IMR-90 (cell line): ENCODE measurements at regions not wholly inside any gene's neighbourhood (a gene's known extent, or its start where the extent isn't known, plus 50 kb on each side); places are given as distances from the start of the nearest gene placed in this dataset.

Source experiments
- ATAC-seq: fragments of 200-7000 bp; cut with Tn5 transposase; 2 replicates; pipeline ENCODE4 v1.9.1; 2020; ENCODE audit warnings: low read depth, mild to moderate bottlenecking, moderate library complexity
- BruUV-seq: library from RNA; stranded (reverse); fragments of 400-500 nt; replicated peaks from 2 replicates; lab custom pipeline; 2021; lab: Mats Ljungman, UMichigan
- CTCF ChIA-PET: fragments of 300-600 bp; formaldehyde crosslinking; extraction: SDS; loops from one replicate; lab custom pipeline; 2021; ENCODE audit warnings: antibody characterized with exemption; lab: Yijun Ruan, JAX
- POLR2A ChIA-PET: fragments of 300-600 bp; sonication (Branson Sonifier 250); formaldehyde crosslinking; loops from one replicate; lab custom pipeline; 2022; ENCODE audit warnings: antibody characterized with exemption; ENCODE audit not compliant: unreplicated experiment; lab: Charles Lee
- DNase-seq: peaks from one replicate; pipeline ENCODE4 v3.0.0; 2013
- H2AFZ ChIP-seq: replicated peaks from 2 replicates; pipeline ENCODE3; 2013; ENCODE audit warnings: low read length, mild to moderate bottlenecking; ENCODE audit not compliant: poor library complexity
- H2AK5ac ChIP-seq: 2 replicates; pipeline ENCODE4 v1.6.1; 2013; ENCODE audit warnings: low read depth, low read length, inconsistent platforms
- H2AK9ac ChIP-seq: replicated peaks from 2 replicates; pipeline ENCODE3; 2013; ENCODE audit warnings: mild to moderate bottlenecking, low read depth, low read length, moderate library complexity; ENCODE audit not compliant: poor library complexity
- H2BK120ac ChIP-seq: 2 replicates; pipeline ENCODE4 v1.6.1; 2013; ENCODE audit warnings: low read depth, low read length, inconsistent platforms
- H2BK15ac ChIP-seq: 3 replicates; pipeline ENCODE4 v1.6.1; 2013; ENCODE audit warnings: low read depth, low read length, inconsistent platforms
- H2BK20ac ChIP-seq: 2 replicates; pipeline ENCODE4 v1.6.1; 2013; ENCODE audit warnings: low read depth, mild to moderate bottlenecking, inconsistent platforms, low read length, moderate library complexity
- H2BK5ac ChIP-seq: 2 replicates; pipeline ENCODE4 v1.6.1; 2013; ENCODE audit warnings: mild to moderate bottlenecking, low read depth, low read length, inconsistent platforms; ENCODE audit not compliant: poor library complexity, severe bottlenecking
- H3K14ac ChIP-seq: replicated peaks from 2 replicates; pipeline ENCODE4 v1.6.1; 2013; ENCODE audit warnings: low read depth, low read length, inconsistent platforms
- H3K18ac ChIP-seq: 2 replicates; pipeline ENCODE4 v1.6.1; 2013; ENCODE audit warnings: low read depth, low read length, control low read depth
- H3K23ac ChIP-seq: 2 replicates; pipeline ENCODE4 v1.6.1; 2013; ENCODE audit warnings: low read depth, low read length, inconsistent platforms
- H3K27ac ChIP-seq: 2 replicates; pipeline ENCODE4 v1.5.1; 2013; ENCODE audit warnings: mild to moderate bottlenecking, control low read depth, low read length; ENCODE audit not compliant: insufficient read depth
- H3K27me3 ChIP-seq: 2 replicates; pipeline ENCODE4 v1.6.1; 2013; ENCODE audit warnings: low read length; ENCODE audit not compliant: control insufficient read depth, insufficient read depth
- H3K36me3 ChIP-seq: 2 replicates; pipeline ENCODE4 v1.6.1; 2013; ENCODE audit warnings: low read length, mixed read lengths; ENCODE audit not compliant: control insufficient read depth, insufficient read depth
- H3K4ac ChIP-seq: 2 replicates; pipeline ENCODE4 v1.6.1; 2013; ENCODE audit warnings: low read depth, low read length, inconsistent platforms
- H3K4me1 ChIP-seq: 2 replicates; pipeline ENCODE4 v1.6.1; 2013; ENCODE audit warnings: low read length, mixed read lengths; ENCODE audit not compliant: control insufficient read depth, insufficient read depth
- H3K4me2 ChIP-seq: 2 replicates; pipeline ENCODE4 v1.6.1; 2013; ENCODE audit warnings: low read depth, mild to moderate bottlenecking, control low read depth, low read length, moderate library complexity
- H3K4me3 ChIP-seq: 2 replicates; pipeline ENCODE4 v1.5.1; 2013; ENCODE audit warnings: low read depth, mild to moderate bottlenecking, control low read depth, low read length, moderate library complexity; ENCODE audit not compliant: insufficient read depth
- H3K56ac ChIP-seq: 2 replicates; pipeline ENCODE4 v1.6.1; 2013; ENCODE audit warnings: low read length, inconsistent platforms; ENCODE audit not compliant: insufficient read depth; ENCODE audit errors: extremely low read depth
- H3K79me1 ChIP-seq, 2 experiments: 2 replicates each; pipeline ENCODE4 v1.6.1; 2013; ENCODE audit warnings: low read length in 2 of 2, inconsistent platforms in 1 of 2, low read depth in 1 of 2
- H3K9ac ChIP-seq: 2 replicates; pipeline ENCODE4 v1.6.1; 2013; ENCODE audit warnings: low read depth, low read length, control low read depth
- H3K9me1 ChIP-seq: 2 replicates; pipeline ENCODE4 v1.6.1; 2013; ENCODE audit warnings: low read length, inconsistent platforms; ENCODE audit not compliant: insufficient read depth
- H3K9me3 ChIP-seq: 2 replicates; pipeline ENCODE4 v1.6.1; 2013; ENCODE audit warnings: low read length; ENCODE audit not compliant: control insufficient read depth, insufficient read depth
- H4K20me1 ChIP-seq: 2 replicates; pipeline ENCODE4 v1.6.1; 2013; ENCODE audit warnings: low read length, inconsistent platforms; ENCODE audit not compliant: insufficient read depth
- H4K5ac ChIP-seq: 2 replicates; pipeline ENCODE4 v1.6.1; 2013; ENCODE audit warnings: mild to moderate bottlenecking, low read depth, low read length, control low read depth
- H4K8ac ChIP-seq, 2 experiments: 2 replicates each; pipeline ENCODE4 v1.6.1; 2013; ENCODE audit warnings: low read depth in 2 of 2, low read length in 2 of 2, control low read depth in 1 of 2, inconsistent platforms in 1 of 2
- H4K91ac ChIP-seq: 2 replicates; pipeline ENCODE4 v1.6.1; 2013; ENCODE audit warnings: low read depth, low read length, inconsistent platforms; ENCODE audit not compliant: insufficient read depth
- BHLHE40 ChIP-seq: fragments of 150-350 bp; IDR thresholded peaks from 2 replicates; pipeline ENCODE4 v1.6.1; 2016; ENCODE audit warnings: mild to moderate bottlenecking, low read depth, low read length
- CHD1 ChIP-seq: IDR thresholded peaks from 2 replicates; pipeline ENCODE4 v1.6.1; 2012; ENCODE audit warnings: low read depth, low read length, improper control_type of control experiment
- ELK1 ChIP-seq: fragments of 150-350 bp; IDR thresholded peaks from 2 replicates; pipeline ENCODE4 v1.6.1; 2016; ENCODE audit warnings: low read depth, mild to moderate bottlenecking, low read length, moderate library complexity, borderline replicate concordance
- FOS ChIP-seq: fragments of 150-350 bp; IDR thresholded peaks from 2 replicates; pipeline ENCODE4 v1.6.1; 2016; ENCODE audit warnings: low read depth, low read length
- MAFK ChIP-seq: IDR thresholded peaks from 2 replicates; pipeline ENCODE4 v1.6.1; 2012; ENCODE audit warnings: low read depth, low read length, improper control_type of control experiment
- MAZ ChIP-seq: IDR thresholded peaks from 2 replicates; pipeline ENCODE4 v1.6.1; 2012; ENCODE audit warnings: low read depth, mild to moderate bottlenecking, low read length, improper control_type of control experiment, moderate library complexity, borderline replicate concordance
- NFE2L2 ChIP-seq: fragments of 150-350 bp; IDR thresholded peaks from 2 replicates; pipeline ENCODE4 v1.6.1; 2016; ENCODE audit warnings: low read depth, mild to moderate bottlenecking, low read length
- POLR2A ChIP-seq: IDR thresholded peaks from 2 replicates; pipeline ENCODE4 v1.6.1; 2012; ENCODE audit warnings: mild to moderate bottlenecking, low read depth, low read length
- RCOR1 ChIP-seq: IDR thresholded peaks from 2 replicates; pipeline ENCODE4 v1.6.1; 2012; ENCODE audit warnings: mild to moderate bottlenecking, low read length, improper control_type of control experiment; ENCODE audit not compliant: insufficient replicate concordance
- RFX5 ChIP-seq: IDR thresholded peaks from 2 replicates; pipeline ENCODE4 v1.8.0; 2012; ENCODE audit warnings: low read depth, mild to moderate bottlenecking, low read length, moderate library complexity
- SMC3 ChIP-seq: fragments of 150-350 bp; IDR thresholded peaks from 2 replicates; pipeline ENCODE4 v1.6.1; 2016; ENCODE audit warnings: low read depth, mild to moderate bottlenecking, antibody characterized with exemption, low read length, moderate library complexity
- USF2 ChIP-seq: fragments of 150-350 bp; IDR thresholded peaks from 2 replicates; pipeline ENCODE4 v1.6.1; 2017; ENCODE audit warnings: mild to moderate bottlenecking, antibody characterized with exemption, low read length, low read depth
- WGBS, 2 experiments: methylation state at CpG; one replicate each; pipeline versions ENCODE4 v1.1.5 to v1.1.7; 2013; ENCODE audit warnings: missing lambda C conversion rate in 2 of 2; ENCODE audit not compliant: insufficient read length in 1 of 2; ENCODE audit errors: extremely low coverage in 2 of 2; 5-methylcytosine and 5-hydroxymethylcytosine counted together
- dilution Hi-C: fragments of 300-500 bp; cut with HindIII; formaldehyde crosslinking; loops from one replicate; pipeline ENCODE4 v1.14.3; 2018; ENCODE audit warnings: low sequenced_read_pairs; ENCODE audit not compliant: unreplicated experiment
- in situ Hi-C: fragments of 300-500 bp; cut with MboI; formaldehyde crosslinking; loops from 3 replicates; pipeline ENCODE4 v1.14.3; 2019; ENCODE audit warnings: low sequenced_read_pairs, inconsistent platforms, mixed read lengths
- intact Hi-C: fragments of 100-400 bp; cut with micrococcal nuclease; formaldehyde crosslinking; loops from 2 replicates; pipeline ENCODE4 v1.10.0; 2022

DNA sequence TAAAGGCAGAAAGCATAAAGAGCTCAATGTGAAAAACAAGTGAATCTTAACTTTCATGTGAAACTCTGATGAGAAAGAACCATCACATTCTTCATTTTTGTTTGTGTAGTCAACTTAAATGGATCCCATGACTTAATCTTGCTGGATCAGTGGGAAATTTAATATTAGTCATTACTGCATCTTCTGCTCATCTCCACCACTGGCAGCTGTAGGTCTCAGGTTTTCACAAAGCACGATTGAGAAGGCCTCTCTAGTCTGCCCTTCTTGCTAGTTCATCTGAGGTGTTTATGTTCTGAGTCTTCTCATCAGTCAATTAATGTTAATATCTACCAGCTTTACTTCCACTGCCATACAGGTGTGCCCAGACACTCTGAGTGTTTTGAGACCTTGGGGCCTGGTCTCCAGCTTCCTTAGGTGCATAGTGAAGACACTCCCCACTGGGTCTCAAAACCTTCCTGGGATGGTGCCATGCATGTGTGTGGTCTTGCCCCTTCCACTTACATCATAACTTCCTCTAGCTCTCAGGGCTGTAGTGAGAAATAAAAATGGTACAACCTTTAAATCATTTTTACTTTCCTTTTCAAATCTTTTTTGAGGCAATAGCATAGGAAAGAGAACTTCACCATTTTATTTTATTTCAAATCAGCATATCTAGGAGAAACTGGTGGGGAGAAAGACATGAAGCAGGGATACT, 421.6 kb upstream of the CBLB start:
- in situ Hi-C loops: no loop called here
- Histone ChIP-seq H3K4me1 (no peaks in the 10 kb centered on the region), H3K79me1 (no peaks in the 10 kb centered on the region), H3K9me3 (no peaks in the 10 kb centered on the region), H2BK5ac (no peak overlapping the region), H2AFZ (no peak overlapping the region), H4K20me1 (no peaks in the 10 kb centered on the region), H2BK120ac (no peak overlapping the region), H3K9ac (no peak overlapping the region), H3K18ac (no peak overlapping the region), H3K56ac (no peak overlapping the region), H2BK20ac (no peak overlapping the region), H4K91ac (no peak overlapping the region), H2AK5ac (no peak overlapping the region), H3K4me2 (no peak overlapping the region), H4K5ac (no peak overlapping the region), H3K36me3 (no peaks in the 10 kb centered on the region), H3K4me3 (no peak overlapping the region), H2AK9ac (no peak overlapping the region), H3K27me3 (no peaks in the 10 kb centered on the region), H3K9me1 (no peaks in the 10 kb centered on the region), H3K23ac (no peak overlapping the region), H3K27ac (no peak overlapping the region), H2BK15ac (no peak overlapping the region), H4K8ac (no peak overlapping the region), H3K4ac (no peak overlapping the region), H3K14ac (no peak overlapping the region)
- CTCF ChIA-PET: no interaction called here
- intact Hi-C loops: no loop called here
- DNase-seq (no peak), ATAC-seq (no peak)
- POLR2A ChIA-PET: no interaction called here
- no CpG with 5 or more reads among the region's 1 CpG for WGBS, 2 experiments
- TF ChIP-seq SMC3: no peak
- TF ChIP-seq USF2: no peak
- no peak for TF ChIP-seq CHD1
- no peak for TF ChIP-seq ELK1
- TF ChIP-seq RFX5: no peak
- TF ChIP-seq BHLHE40: no peak
- TF ChIP-seq MAFK: no peak
- no peak for TF ChIP-seq NFE2L2
- TF ChIP-seq FOS: no peak
- TF ChIP-seq POLR2A: no peak
- TF ChIP-seq MAZ: no peak
- TF ChIP-seq RCOR1: no peak
- no TSS peak for BruUV-seq
- dilution Hi-C loops: no loop called here
